Upper lobe of right lung (tissue), 1 donor: ENCODE measurements at regions not wholly inside any gene's neighbourhood (a gene's known extent, or its start where the extent isn't known, plus 50 kb on each side); places are given as distances from the start of the nearest gene placed in this dataset.
A peak's percentile ranks its signal among the peaks of the same experiment; 100 is the strongest.

Experiments
- ATAC-seq: fragments of 200-7000 bp; cut with Tn5 transposase; one replicate; pipeline ENCODE4 v1.9.1; 2020; ENCODE audit warnings: mild to moderate bottlenecking, moderate library complexity
- DNase-seq: peaks from one replicate; pipeline ENCODE4 v3.0.0-alpha.2; 2020
- H3K27ac ChIP-seq: fragments of 200-600 bp; one replicate; pipeline ENCODE4 v1.8.0; 2022
- H3K27me3 ChIP-seq: fragments of 200-600 bp; one replicate; pipeline ENCODE4 v1.8.0; 2022; ENCODE audit warnings: mild to moderate bottlenecking
- H3K36me3 ChIP-seq: fragments of 200-600 bp; one replicate; pipeline ENCODE4 v1.8.0; 2022
- H3K4me1 ChIP-seq: fragments of 200-600 bp; one replicate; pipeline ENCODE4 v1.8.0; 2022
- H3K4me3 ChIP-seq: fragments of 200-600 bp; one replicate; pipeline ENCODE4 v1.8.0; 2022; ENCODE audit warnings: mild to moderate bottlenecking
- H3K9me3 ChIP-seq: fragments of 200-600 bp; one replicate; pipeline ENCODE4 v1.8.0; 2022
- CTCF ChIP-seq: fragments of 200-600 bp; IDR thresholded peaks from one replicate; pipeline ENCODE4 v1.8.0; 2022; ENCODE audit warnings: antibody characterized with exemption
- intact Hi-C: fragments of 100-400 bp; cut with DNase I; formaldehyde crosslinking; loops from one replicate; pipeline ENCODE4 v1.11.0; 2022
- donor health status: DM: no; HTN: yes; CAD: no; lungs with severe emphysema.

- DNase-seq (no peak), ATAC-seq (no peak)
- no peaks in the 10 kb centered on the region for H3K4me1 ChIP-seq
- H3K9me3 ChIP-seq: no peaks in the 10 kb centered on the region
- no peaks in the 10 kb centered on the region for H3K27me3 ChIP-seq
- no peak for TF ChIP-seq CTCF
- H3K36me3 ChIP-seq: no peaks in the 10 kb centered on the region
- intact Hi-C loops: no loop called here
- H3K4me3 ChIP-seq: no peak overlapping the region
- no peak overlapping the region for H3K27ac ChIP-seq
Observed at GRCh38 chr4:132330994-132331393, 818.1 kb upstream of the PCDH10 start.

GRCh38 chr4:132332932-132333723 lies 816.0 kb upstream of the PCDH10 start:
- Histone ChIP-seq H3K4me3 (no peak overlapping the region), H3K4me1 (no peaks in the 10 kb centered on the region), H3K27me3 (no peaks in the 10 kb centered on the region), H3K36me3 (no peaks in the 10 kb centered on the region), H3K27ac (no peak overlapping the region), H3K9me3 (no peaks in the 10 kb centered on the region)
- DNase-seq (no peak), ATAC-seq (no peak)
- intact Hi-C loops: no loop called here
- TF ChIP-seq CTCF: peak; percentile 23

GRCh38 chr4:132333724-132334047 lies 815.4 kb upstream of the PCDH10 start:
- ATAC-seq: no peak
- Histone ChIP-seq H3K9me3 (no peaks in the 10 kb centered on the region), H3K27ac (no peak overlapping the region), H3K36me3 (no peaks in the 10 kb centered on the region), H3K4me1 (no peaks in the 10 kb centered on the region), H3K27me3 (no peaks in the 10 kb centered on the region), H3K4me3 (no peak overlapping the region)
- no peak for DNase-seq
- intact Hi-C loops: no loop called here
- no peak for TF ChIP-seq CTCF

GRCh38 chr4:132334081-132334480 lies 815.0 kb upstream of the PCDH10 start:
- H3K9me3 ChIP-seq: no peaks in the 10 kb centered on the region
- H3K4me3 ChIP-seq: no peak overlapping the region
- H3K27me3 ChIP-seq: no peaks in the 10 kb centered on the region
- TF ChIP-seq CTCF: no peak
- no peak for ATAC-seq
- no peak overlapping the region for H3K27ac ChIP-seq
- DNase-seq: no peak
- H3K36me3 ChIP-seq: no peaks in the 10 kb centered on the region
- no peaks in the 10 kb centered on the region for H3K4me1 ChIP-seq
- intact Hi-C loops: no loop called here

GRCh38 chr4:132344924-132345828 lies 803.9 kb upstream of the PCDH10 start:
- ATAC-seq (no peak), DNase-seq (no peak)
- H3K9me3 ChIP-seq: no peaks in the 10 kb centered on the region
- H3K27me3 ChIP-seq: no peaks in the 10 kb centered on the region
- no peaks in the 10 kb centered on the region for H3K4me1 ChIP-seq
- TF ChIP-seq CTCF: no peak
- H3K4me3 ChIP-seq: no peak overlapping the region
- no peak overlapping the region for H3K27ac ChIP-seq
- intact Hi-C loops: no loop called here
- no peaks in the 10 kb centered on the region for H3K36me3 ChIP-seq
